SK-N-MC (cell line): ENCODE measurements at regions not wholly inside any gene's neighbourhood (a gene's known extent, or its start where the extent isn't known, plus 50 kb on each side); places are given as distances from the start of the nearest gene placed in this dataset.

Source experiments
- EZH2 ChIP-seq: fragments of 200-600 bp; sonication (generic); IDR thresholded peaks from one replicate; pipeline ENCODE4 v1.6.1; 2017; ENCODE audit warnings: antibody characterized with exemption
- FOXP2 ChIP-seq: optimal IDR thresholded peaks from 2 replicates; pipeline ENCODE3; 2011; ENCODE audit warnings: mild to moderate bottlenecking, moderate library complexity; ENCODE audit not compliant: insufficient read depth; ENCODE audit errors: extremely low read length, control extremely low read depth
- POLR2AphosphoS5 ChIP-seq: IDR thresholded peaks from 2 replicates; pipeline ENCODE4 v1.6.1; 2012; ENCODE audit warnings: mild to moderate bottlenecking, low read depth, low read length, borderline replicate concordance

DNA sequence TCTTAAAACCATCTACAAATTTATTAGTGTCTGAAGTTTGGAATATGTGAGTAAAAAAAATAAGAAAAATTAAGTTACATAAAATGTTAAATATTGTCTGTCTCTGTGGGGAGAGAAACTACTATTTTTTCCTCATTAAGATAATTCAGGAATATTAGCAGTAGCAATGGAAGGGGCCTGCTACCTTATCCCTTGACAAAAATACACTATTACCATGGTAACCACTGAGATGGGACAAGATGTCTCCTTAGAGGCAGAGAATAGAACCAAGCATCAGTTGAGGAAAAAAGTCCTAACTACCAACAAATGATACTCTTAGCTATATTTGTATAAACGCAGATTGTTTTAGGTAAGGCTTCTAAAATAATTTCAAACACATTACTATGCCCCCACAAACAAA, 150.7 kb upstream of the LSM8 start:
- no peak for TF ChIP-seq EZH2
- no peak for TF ChIP-seq POLR2AphosphoS5
- TF ChIP-seq FOXP2 = no peak
